ENCODE measurements at regions not wholly inside any gene's neighbourhood (a gene's known extent, or its start where the extent isn't known, plus 50 kb on each side); places are given as distances from the start of the nearest gene placed in this dataset.

DNA sequence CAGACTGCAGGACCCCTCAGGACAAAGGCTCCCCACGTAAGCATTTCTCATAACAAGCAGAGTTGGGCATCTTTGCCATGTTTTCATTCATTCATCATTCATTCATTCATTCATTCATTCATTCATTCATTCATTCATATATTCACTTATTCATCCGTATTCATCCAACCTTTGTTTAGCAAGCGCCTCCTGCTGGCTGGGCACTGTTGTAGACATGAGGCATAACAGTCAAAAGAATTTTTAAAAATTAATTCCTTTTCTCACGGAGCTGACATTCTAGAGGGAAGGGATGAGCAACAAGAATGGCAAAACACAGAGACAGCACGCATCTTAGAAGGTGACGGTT, 351.7 kb upstream of the TNRC6C start:
- DNase-seq (no peak), ATAC-seq (no peak), FAIRE-seq (no peak)
- no peaks in the 10 kb centered on the region for H3K9me3 ChIP-seq
- H3K4me3 ChIP-seq: no peak overlapping the region
- no peak overlapping the region for H3K27ac ChIP-seq
- H3K4me1 ChIP-seq: no peaks in the 10 kb centered on the region
- intact Hi-C loops (cut with DNase I): no loop called here
- no peaks in the 10 kb centered on the region for H3K36me3 ChIP-seq
- H3K27me3 ChIP-seq: peaks cover 0 to 1% (median 0%) of the 10 kb centered on the region in 4 donors
- TF ChIP-seq, protein P1, sequence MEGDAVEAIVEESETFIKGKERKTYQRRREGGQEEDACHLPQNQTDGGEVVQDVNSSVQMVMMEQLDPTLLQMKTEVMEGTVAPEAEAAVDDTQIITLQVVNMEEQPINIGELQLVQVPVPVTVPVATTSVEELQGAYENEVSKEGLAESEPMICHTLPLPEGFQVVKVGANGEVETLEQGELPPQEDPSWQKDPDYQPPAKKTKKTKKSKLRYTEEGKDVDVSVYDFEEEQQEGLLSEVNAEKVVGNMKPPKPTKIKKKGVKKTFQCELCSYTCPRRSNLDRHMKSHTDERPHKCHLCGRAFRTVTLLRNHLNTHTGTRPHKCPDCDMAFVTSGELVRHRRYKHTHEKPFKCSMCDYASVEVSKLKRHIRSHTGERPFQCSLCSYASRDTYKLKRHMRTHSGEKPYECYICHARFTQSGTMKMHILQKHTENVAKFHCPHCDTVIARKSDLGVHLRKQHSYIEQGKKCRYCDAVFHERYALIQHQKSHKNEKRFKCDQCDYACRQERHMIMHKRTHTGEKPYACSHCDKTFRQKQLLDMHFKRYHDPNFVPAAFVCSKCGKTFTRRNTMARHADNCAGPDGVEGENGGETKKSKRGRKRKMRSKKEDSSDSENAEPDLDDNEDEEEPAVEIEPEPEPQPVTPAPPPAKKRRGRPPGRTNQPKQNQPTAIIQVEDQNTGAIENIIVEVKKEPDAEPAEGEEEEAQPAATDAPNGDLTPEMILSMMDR (IDR thresholded peaks at IDR 0.05): no peak
- WGBS, 2 donors: 51 to 61% methylated on average over 6 of the region's 6 CpGs

DNA sequence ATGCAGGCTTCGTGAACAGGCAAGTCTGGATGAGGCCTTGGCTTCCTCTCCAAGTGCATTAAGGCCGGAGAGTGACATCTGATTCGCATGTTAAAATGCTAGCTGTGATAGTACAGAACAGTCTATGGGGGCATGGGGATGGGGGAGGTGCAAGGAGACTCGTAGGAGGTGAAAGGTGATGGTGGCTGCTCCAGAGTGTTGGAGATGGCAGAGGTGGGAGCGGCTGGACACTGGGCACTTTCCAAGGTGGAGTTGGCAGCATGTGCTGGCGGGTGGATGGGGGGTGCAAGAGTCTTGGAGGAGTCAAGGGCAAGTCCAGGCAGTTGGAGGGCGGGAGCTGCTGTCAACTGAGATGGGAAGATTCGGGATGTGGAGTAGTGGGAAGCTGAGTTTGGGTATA, 350.9 kb upstream of the TNRC6C start:
- H3K36me3 ChIP-seq: no peaks in the 10 kb centered on the region
- TF ChIP-seq, protein P1 (IDR thresholded peaks at IDR 0.05): no peak
- FAIRE-seq: no peak
- intact Hi-C loops (cut with DNase I): no loop called here
- H3K4me1 ChIP-seq: no peaks in the 10 kb centered on the region
- H3K27ac ChIP-seq: no peak overlapping the region
- DNase-seq: no peak
- H3K4me3 ChIP-seq: no peak overlapping the region
- no peaks in the 10 kb centered on the region for H3K9me3 ChIP-seq
- no peak for ATAC-seq
- H3K27me3 ChIP-seq: peaks cover 0 to 4% (median 0%) of the 10 kb centered on the region in 4 donors
- 58 to 59% methylated on average over 8 of the region's 8 CpGs for WGBS, 2 donors

DNA sequence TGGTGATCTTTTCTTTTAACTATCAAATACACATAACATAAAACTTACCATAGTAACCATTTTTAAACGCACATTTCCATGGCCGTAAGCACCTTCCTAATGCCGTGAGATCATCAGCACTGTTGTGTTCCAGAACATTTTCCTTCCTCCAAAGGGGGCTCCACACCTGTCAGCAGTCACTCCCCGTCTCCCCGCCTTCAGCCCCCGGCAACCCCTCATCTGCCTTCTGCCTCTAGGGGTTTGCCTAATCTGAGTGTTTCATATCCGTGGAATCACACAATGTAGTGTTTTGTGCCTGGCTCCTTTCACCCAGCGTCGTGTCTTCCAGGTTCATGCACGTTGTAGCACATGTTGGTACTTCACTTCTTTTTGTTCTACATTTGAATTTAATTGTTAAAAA, 350.1 kb upstream of the TNRC6C start:
- H3K27ac ChIP-seq: no peak overlapping the region
- no peaks in the 10 kb centered on the region for H3K4me1 ChIP-seq
- H3K4me3 ChIP-seq: no peak overlapping the region
- peaks cover 0 to 4% (median 0%) of the 10 kb centered on the region in 4 donors for H3K27me3 ChIP-seq
- 66 to 79% methylated on average over 10 of the region's 10 CpGs for WGBS, 2 donors
- no peaks in the 10 kb centered on the region for H3K9me3 ChIP-seq
- no peak for ATAC-seq
- DNase-seq: no peak
- intact Hi-C loops (cut with DNase I): no loop called here
- FAIRE-seq: no peak
- TF ChIP-seq, protein P1 (IDR thresholded peaks at IDR 0.05): no peak
- no peaks in the 10 kb centered on the region for H3K36me3 ChIP-seq

DNA sequence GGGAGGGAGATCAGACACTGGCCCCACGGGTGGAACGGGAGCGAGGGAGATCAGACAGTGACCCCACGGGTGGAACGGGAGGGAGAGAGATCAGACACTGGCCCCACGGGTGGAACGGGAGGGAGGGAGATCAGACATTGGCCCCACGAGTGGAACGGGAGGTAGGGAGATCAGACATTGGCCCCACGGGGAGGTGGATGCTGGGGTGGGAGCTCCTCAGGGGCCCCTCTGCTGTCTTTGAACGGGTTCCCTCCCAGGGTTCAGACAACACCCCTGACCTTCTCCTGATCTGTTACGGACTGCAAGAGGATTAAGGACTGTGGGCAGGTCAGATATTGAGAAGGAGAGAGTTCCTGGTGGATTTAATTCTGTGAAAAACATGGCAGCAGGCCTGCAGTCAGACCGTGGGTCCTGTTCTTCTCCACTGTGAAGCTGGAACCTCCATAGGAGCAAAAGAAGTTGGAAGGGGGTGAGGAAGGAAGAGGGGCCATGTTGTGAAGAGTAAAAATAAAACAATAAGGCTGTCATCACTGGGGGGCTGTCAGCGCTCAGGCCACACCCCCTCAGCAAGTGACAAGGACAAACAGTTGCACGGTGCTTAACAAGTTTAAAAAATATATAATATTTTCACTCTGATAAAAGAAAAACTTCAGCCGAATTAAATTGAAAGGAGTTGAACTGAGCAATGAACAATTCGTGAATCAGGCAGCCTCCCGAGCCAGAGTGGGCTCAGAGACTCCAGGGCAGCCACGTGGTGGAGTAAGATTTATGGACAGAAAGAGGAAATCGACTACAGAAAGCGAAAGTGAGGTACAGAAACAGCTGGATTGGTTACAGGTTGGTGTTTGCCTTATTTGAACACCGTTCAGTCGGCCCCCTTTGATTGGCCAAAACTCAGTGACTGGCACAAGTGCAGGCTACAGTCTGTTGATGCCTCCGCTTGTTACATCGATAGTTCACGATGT, 348.7 kb upstream of the TNRC6C start:
- ATAC-seq (peak in 1 of 4 donors; percentile 36), FAIRE-seq (no peak), DNase-seq (no peak)
- Histone ChIP-seq H3K4me1 (no peaks in the 10 kb centered on the region), H3K27me3 (peaks cover 0 to 4% (median 0%) of the 10 kb centered on the region in 4 donors), H3K27ac (no peak overlapping the region), H3K4me3 (no peak overlapping the region), H3K9me3 (no peaks in the 10 kb centered on the region), H3K36me3 (no peaks in the 10 kb centered on the region)
- TF ChIP-seq, protein P1 (IDR thresholded peaks at IDR 0.05): no peak
- 51 to 66% methylated on average over 26 of the region's 26 CpGs for WGBS, 2 donors
- intact Hi-C loops (cut with DNase I): no loop called here

DNA sequence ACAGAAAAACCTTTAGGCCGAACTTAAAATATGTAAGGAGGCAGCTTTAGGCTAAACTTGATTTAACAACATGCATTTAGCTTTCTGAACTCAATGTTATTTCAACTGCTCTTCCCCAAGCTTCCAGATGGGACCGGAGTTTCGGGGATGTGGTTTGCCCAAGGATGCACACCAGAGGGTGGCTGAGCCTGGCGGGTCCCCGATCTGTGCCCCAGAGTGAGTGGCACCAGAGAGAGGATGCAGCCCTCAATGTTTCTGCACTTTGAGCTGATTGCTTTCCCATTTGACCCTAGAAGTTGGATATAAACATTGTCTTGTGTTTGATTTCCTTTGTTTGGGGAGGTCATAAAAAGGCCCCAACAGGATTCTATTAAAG, 348.0 kb upstream of the TNRC6C start:
- no peaks in the 10 kb centered on the region for H3K4me1 ChIP-seq
- WGBS, 2 donors: 65 to 79% methylated on average over 5 of the region's 5 CpGs
- intact Hi-C loops (cut with DNase I): no loop called here
- peaks cover 0 to 4% (median 0%) of the 10 kb centered on the region in 4 donors for H3K27me3 ChIP-seq
- no peak for DNase-seq
- no peak for FAIRE-seq
- no peak overlapping the region for H3K27ac ChIP-seq
- no peak for ATAC-seq
- TF ChIP-seq, protein P1 (IDR thresholded peaks at IDR 0.05): no peak
- H3K9me3 ChIP-seq: no peaks in the 10 kb centered on the region
- no peaks in the 10 kb centered on the region for H3K36me3 ChIP-seq
- no peak overlapping the region for H3K4me3 ChIP-seq

Data from pancreas (tissue), 10 donors.